Ovary (tissue), 3 donors: ENCODE measurements at regions not wholly inside any gene's neighbourhood (a gene's known extent, or its start where the extent isn't known, plus 50 kb on each side); places are given as distances from the start of the nearest gene placed in this dataset.

Source experiments
- CTCF ChIP-seq, 3 donors: fragments of 450-650 bp in 2 of 3; fragments of 200-600 bp in 1 of 3; IDR thresholded peaks; one replicate each; pipeline versions ENCODE4 v1.5.1 to v1.8.0; 2016 to 2022; ENCODE audit warnings: antibody characterized with exemption in 3 of 3, mild to moderate bottlenecking in 1 of 3
- EP300 ChIP-seq: sonication (generic); formaldehyde crosslinking; IDR thresholded peaks from one replicate; pipeline ENCODE4 v1.6.1; 2017; ENCODE audit warnings: antibody characterized with exemption
- POLR2A ChIP-seq: fragments of 450-650 bp; IDR thresholded peaks from one replicate; pipeline ENCODE4 v1.6.1; 2017; ENCODE audit warnings: antibody characterized with exemption, mild to moderate bottlenecking, moderate library complexity
- donor health status: DM: no; HTN: no; CAD: no.

GRCh38 chr6:47111685-47112084 is 69.6 kb upstream of the ADGRF1 start:
- no peak for TF ChIP-seq POLR2A
- TF ChIP-seq CTCF (IDR thresholded peaks at IDR 0.05): no peak
- no peak for TF ChIP-seq EP300
